CD8-positive, alpha-beta memory T cell (primary cell): ENCODE measurements at regions not wholly inside any gene's neighbourhood (a gene's known extent, or its start where the extent isn't known, plus 50 kb on each side); places are given as distances from the start of the nearest gene placed in this dataset.

Experiments used
- CTCF ChIA-PET: fragments of 350-600 bp; sonication (Branson Sonifier 250); formaldehyde crosslinking; loops from one replicate; lab custom pipeline; 2021; ENCODE audit warnings: antibody characterized with exemption; lab: Charles Lee
- POLR2A ChIA-PET: fragments of 350-600 bp; sonication (Branson Sonifier 250); formaldehyde crosslinking; loops from one replicate; lab custom pipeline; 2021; ENCODE audit warnings: antibody characterized with exemption; lab: Charles Lee
- DNase-seq, 5 donors: peaks; one replicate each; pipeline versions ENCODE4 v3.0.0 to v3.0.0-alpha.2; 2020 to 2022; ENCODE audit warnings: mixed read lengths in 1 of 5
- H3K27ac ChIP-seq: one replicate; pipeline ENCODE4 v1.7.0; 2013; ENCODE audit warnings: low read depth, mild to moderate bottlenecking, low read length, moderate library complexity
- H3K27me3 ChIP-seq: 2 replicates; pipeline ENCODE4 v1.7.0; 2013; ENCODE audit warnings: low read length, mild to moderate bottlenecking; ENCODE audit not compliant: insufficient read depth, poor library complexity, severe bottlenecking
- H3K36me3 ChIP-seq: 2 replicates; pipeline ENCODE4 v1.7.0; 2013; ENCODE audit warnings: mild to moderate bottlenecking, low read length, moderate library complexity; ENCODE audit not compliant: insufficient read depth
- H3K4me1 ChIP-seq: 2 replicates; pipeline ENCODE4 v1.7.0; 2013; ENCODE audit warnings: mild to moderate bottlenecking, low read length, moderate library complexity; ENCODE audit not compliant: insufficient read depth
- H3K4me3 ChIP-seq: 2 replicates; pipeline ENCODE4 v1.7.0; 2013; ENCODE audit warnings: mild to moderate bottlenecking, low read length
- H3K9me3 ChIP-seq: 2 replicates; pipeline ENCODE4 v1.7.0; 2013; ENCODE audit warnings: mild to moderate bottlenecking, low read length
- H3K27ac Mint-ChIP-seq, 8 donors: one replicate each; pipeline ENCODE4 v1.8.0; 2020 to 2021; ENCODE audit warnings: mixed read lengths in 8 of 8, mild to moderate bottlenecking in 6 of 8, inconsistent platforms in 3 of 8, moderate library complexity in 3 of 8
- H3K27me3 Mint-ChIP-seq, 2 donors: one replicate each; pipeline ENCODE4 v1.8.0; 2020 to 2021; ENCODE audit warnings: mixed read lengths in 2 of 2, mild to moderate bottlenecking in 1 of 2, moderate library complexity in 1 of 2
- H3K36me3 Mint-ChIP-seq, 3 donors: one replicate each; pipeline ENCODE4 v1.8.0; 2020 to 2021; ENCODE audit warnings: mixed read lengths in 3 of 3, inconsistent platforms in 1 of 3, mild to moderate bottlenecking in 1 of 3
- H3K4me1 Mint-ChIP-seq, 3 donors: one replicate each; pipeline ENCODE4 v1.8.0; 2020 to 2021; ENCODE audit warnings: mixed read lengths in 3 of 3, inconsistent platforms in 1 of 3, mild to moderate bottlenecking in 1 of 3
- H3K4me3 Mint-ChIP-seq, 7 donors: one replicate each; pipeline ENCODE4 v1.8.0; 2020 to 2021; ENCODE audit warnings: mixed read lengths in 7 of 7, mild to moderate bottlenecking in 6 of 7, moderate library complexity in 4 of 7, inconsistent platforms in 2 of 7
- H3K9me3 Mint-ChIP-seq, 5 donors: one replicate each; pipeline ENCODE4 v1.8.0; 2020 to 2022; ENCODE audit warnings: mixed read lengths in 5 of 5, mild to moderate bottlenecking in 3 of 5, moderate library complexity in 2 of 5, inconsistent platforms in 1 of 5

DNA sequence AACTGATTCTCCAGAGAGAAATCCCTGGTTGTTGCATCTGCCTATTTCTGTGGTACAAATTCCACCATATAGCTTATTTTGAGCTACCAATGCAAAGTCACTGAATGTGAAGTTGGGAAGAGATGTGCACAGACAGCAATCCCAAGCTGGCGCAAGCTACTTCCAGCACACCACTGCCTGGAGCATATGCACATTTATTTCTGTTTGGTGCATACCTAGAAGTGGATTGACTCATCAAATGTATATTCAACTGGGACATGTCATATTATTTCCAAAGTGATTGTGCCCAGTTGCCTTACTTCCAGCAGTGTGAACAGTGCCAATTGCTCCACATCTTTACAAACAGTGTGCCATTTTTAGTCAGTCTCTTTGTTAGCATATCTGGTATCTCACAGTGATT lies 58.2 kb upstream of the PLD5 start:
- H3K27ac ChIP-seq = no peak overlapping the region
- POLR2A ChIA-PET = no interaction called here
- no peaks in the 10 kb centered on the region for H3K27me3 ChIP-seq
- no peaks in the 10 kb centered on the region for H3K36me3 ChIP-seq
- DNase-seq = no peak
- no peaks in the 10 kb centered on the region for H3K9me3 ChIP-seq
- Mint-ChIP-seq H3K36me3 (no peaks in the 10 kb centered on the region), H3K4me1 (no peaks in the 10 kb centered on the region), H3K27ac (no peak overlapping the region), H3K27me3 (peaks cover 0 to 3% of the 10 kb centered on the region in 2 donors), H3K4me3 (no peak overlapping the region), H3K9me3 (peaks cover 0 to 5% (median 0%) of the 10 kb centered on the region in 5 donors)
- CTCF ChIA-PET = no interaction called here
- H3K4me1 ChIP-seq = no peaks in the 10 kb centered on the region
- H3K4me3 ChIP-seq = no peak overlapping the region

DNA sequence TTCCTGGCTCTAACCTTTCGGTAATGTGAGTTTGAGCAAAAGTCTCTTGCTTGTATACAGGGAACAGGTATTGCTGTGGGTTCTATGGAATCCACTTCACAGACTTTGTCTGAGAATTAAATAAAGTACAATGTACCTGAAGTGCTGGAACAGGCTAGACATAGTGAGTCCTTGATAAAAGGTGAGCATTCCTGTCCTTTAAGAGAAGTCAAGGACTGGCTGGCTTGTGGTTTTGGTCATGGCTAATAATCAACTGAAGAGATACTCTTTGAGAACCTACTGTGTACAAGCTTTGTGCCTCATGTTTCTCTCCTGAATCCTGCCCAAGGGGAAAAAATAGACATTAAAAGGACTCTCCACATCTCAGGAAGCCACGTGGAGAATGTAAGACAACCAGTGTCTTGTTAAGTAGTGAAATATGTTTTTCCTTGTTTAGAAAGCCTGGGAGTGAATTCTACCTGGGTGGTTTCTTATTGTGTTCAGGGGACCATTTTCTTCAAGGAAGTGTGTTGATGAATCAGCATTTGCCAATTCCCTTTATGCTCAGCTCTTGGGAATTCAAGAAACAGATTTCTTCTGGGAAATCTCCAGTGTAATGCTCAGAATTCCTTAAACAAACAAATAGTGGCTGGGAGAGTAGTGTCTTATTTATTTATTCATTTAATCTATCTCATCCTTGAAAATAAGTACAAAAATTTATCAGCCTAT lies 55.2 kb upstream of the PLD5 start:
- Mint-ChIP-seq H3K4me1 (no peaks in the 10 kb centered on the region), H3K36me3 (no peaks in the 10 kb centered on the region), H3K27me3 (no peaks in the 10 kb centered on the region), H3K27ac (no peak overlapping the region), H3K9me3 (peaks cover 0 to 9% (median under 1%) of the 10 kb centered on the region in 5 donors), H3K4me3 (no peak overlapping the region)
- Histone ChIP-seq H3K4me1 (no peaks in the 10 kb centered on the region), H3K36me3 (no peaks in the 10 kb centered on the region), H3K4me3 (no peak overlapping the region), H3K9me3 (no peaks in the 10 kb centered on the region), H3K27ac (no peak overlapping the region), H3K27me3 (no peaks in the 10 kb centered on the region)
- CTCF ChIA-PET = no interaction called here
- no peak for DNase-seq
- POLR2A ChIA-PET = no interaction called here
